ENCODE measurements at regions not wholly inside any gene's neighbourhood (a gene's known extent, or its start where the extent isn't known, plus 50 kb on each side); places are given as distances from the start of the nearest gene placed in this dataset.

GRCh38 chr4:81984746-81985145 is 389.0 kb downstream of the HNRNPD start:
- Histone ChIP-seq H3K27me3 (no peaks in the 10 kb centered on the region), H3K4me3 (no peak overlapping the region), H3K9me3 (no peaks in the 10 kb centered on the region), H3K36me3 (no peaks in the 10 kb centered on the region), H3K4me1 (no peaks in the 10 kb centered on the region), H3K27ac (replicated peaks in 1 of 4) (no peak overlapping the region)
- DNase-seq (ENCODE audit: extremely low spot score) = no peak
- no peak for TF ChIP-seq CTCF (IDR thresholded peaks at IDR 0.05)
- no peak for TF ChIP-seq POLR2AphosphoS5 (IDR thresholded peaks at IDR 0.05)
- no peak for TF ChIP-seq POLR2A (IDR thresholded peaks at IDR 0.05; ENCODE audit: low read depth)
- no peak for TF ChIP-seq EP300 (IDR thresholded peaks at IDR 0.05)
- 57% methylated on average over 3 of the region's 3 CpGs for WGBS
- intact Hi-C loops (cut with DNase I) = no loop called here

- no peaks in the 10 kb centered on the region for H3K36me3 ChIP-seq
- TF ChIP-seq POLR2A (IDR thresholded peaks at IDR 0.05; ENCODE audit: low read depth) (no peak), CTCF (IDR thresholded peaks at IDR 0.05) (no peak), EP300 (IDR thresholded peaks at IDR 0.05) (no peak), POLR2AphosphoS5 (IDR thresholded peaks at IDR 0.05) (no peak)
- no peak overlapping the region for H3K4me3 ChIP-seq
- no peak overlapping the region for H3K27ac ChIP-seq (replicated peaks in 1 of 4)
- DNase-seq (ENCODE audit: extremely low spot score) = no peak
- 73% methylated on average over 2 of the region's 2 CpGs for WGBS
- intact Hi-C loops (cut with DNase I) = no loop called here
- no peaks in the 10 kb centered on the region for H3K27me3 ChIP-seq
- no peaks in the 10 kb centered on the region for H3K9me3 ChIP-seq
- H3K4me1 ChIP-seq = no peaks in the 10 kb centered on the region
Measured at GRCh38 chr4:81982846-81983540, 390.8 kb downstream of the HNRNPD start.

GRCh38 chr4:81981218-81981617 is 392.6 kb downstream of the HNRNPD start:
- intact Hi-C loops (cut with DNase I) = no loop called here
- H3K9me3 ChIP-seq = no peaks in the 10 kb centered on the region
- H3K27ac ChIP-seq (replicated peaks in 1 of 4) = no peak overlapping the region
- H3K27me3 ChIP-seq = no peaks in the 10 kb centered on the region
- WGBS = 89% methylated on average over 3 of the region's 3 CpGs
- no peak for DNase-seq (ENCODE audit: extremely low spot score)
- no peaks in the 10 kb centered on the region for H3K4me1 ChIP-seq
- TF ChIP-seq POLR2AphosphoS5 (IDR thresholded peaks at IDR 0.05) (no peak), CTCF (IDR thresholded peaks at IDR 0.05) (no peak), EP300 (IDR thresholded peaks at IDR 0.05) (no peak), POLR2A (IDR thresholded peaks at IDR 0.05; ENCODE audit: low read depth) (no peak)
- H3K36me3 ChIP-seq = no peaks in the 10 kb centered on the region
- H3K4me3 ChIP-seq = no peak overlapping the region

GRCh38 chr4:81974523-81974922 is 399.3 kb downstream of the HNRNPD start:
- H3K9me3 ChIP-seq = no peaks in the 10 kb centered on the region
- H3K36me3 ChIP-seq = no peaks in the 10 kb centered on the region
- no peak for DNase-seq (ENCODE audit: extremely low spot score)
- WGBS = 35% methylated on average over 1 of the region's 1 CpG
- TF ChIP-seq POLR2A (IDR thresholded peaks at IDR 0.05; ENCODE audit: low read depth) (no peak), POLR2AphosphoS5 (IDR thresholded peaks at IDR 0.05) (no peak), CTCF (IDR thresholded peaks at IDR 0.05) (no peak), EP300 (IDR thresholded peaks at IDR 0.05) (no peak)
- no peaks in the 10 kb centered on the region for H3K27me3 ChIP-seq
- no peaks in the 10 kb centered on the region for H3K4me1 ChIP-seq
- H3K4me3 ChIP-seq = no peak overlapping the region
- no peak overlapping the region for H3K27ac ChIP-seq (replicated peaks in 1 of 4)
- intact Hi-C loops (cut with DNase I) = no loop called here
